GM18867 (cell line): ENCODE measurements at regions not wholly inside any gene's neighbourhood (a gene's known extent, or its start where the extent isn't known, plus 50 kb on each side); places are given as distances from the start of the nearest gene placed in this dataset.

Experiments
- ATAC-seq: cut with Tn5 transposase; IDR thresholded peaks from one replicate; pipeline ENCODE4 v1.9.1; 2021; ENCODE audit warnings: mild to moderate bottlenecking, moderate library complexity; ENCODE audit not compliant: unreplicated experiment

GRCh38 chr4:108567831-108568230 is 52.5 kb upstream of the RPL34 start:
- ATAC-seq, result no peak

GRCh38 chr4:108561116-108561515 is 59.3 kb upstream of the RPL34 start:
- ATAC-seq, result no peak

- no peak for ATAC-seq
Observed at GRCh38 chr4:108560616-108561015, 59.8 kb upstream of the RPL34 start.

- ATAC-seq, result no peak
Observed at GRCh38 chr4:108559911-108560310, 60.5 kb upstream of the RPL34 start.

- ATAC-seq, result no peak
Observed at GRCh38 chr4:108559068-108559793, 61.1 kb upstream of the RPL34 start.

- no peak for ATAC-seq
Observed at GRCh38 chr4:108556588-108557200, 63.7 kb upstream of the RPL34 start.

- no peak for ATAC-seq
Observed at GRCh38 chr4:108556166-108556565, 64.2 kb upstream of the RPL34 start.

GRCh38 chr4:108555701-108556100 is 64.7 kb upstream of the RPL34 start:
- ATAC-seq, result no peak

GRCh38 chr4:108547682-108548081 is 72.7 kb upstream of the RPL34 start:
- no peak for ATAC-seq

- ATAC-seq, result no peak
Observed at GRCh38 chr4:108546728-108547127, 73.6 kb upstream of the RPL34 start.

- no peak for ATAC-seq
Observed at GRCh38 chr4:108544481-108544880, 75.9 kb upstream of the RPL34 start.

- no peak for ATAC-seq
Observed at GRCh38 chr4:108543359-108543968, 76.9 kb upstream of the RPL34 start.

GRCh38 chr4:108540536-108540935 is 79.8 kb upstream of the RPL34 start:
- no peak for ATAC-seq

- ATAC-seq, result no peak
Observed at GRCh38 chr4:108536577-108536976, 83.8 kb upstream of the RPL34 start.

GRCh38 chr4:108535757-108536156 is 84.6 kb upstream of the RPL34 start:
- ATAC-seq, result no peak

- ATAC-seq, result no peak
Observed at GRCh38 chr4:108533876-108534275, 86.5 kb upstream of the RPL34 start.

GRCh38 chr4:108533245-108533844 is 87.0 kb upstream of the RPL34 start:
- no peak for ATAC-seq

GRCh38 chr4:108532738-108533137 is 87.6 kb upstream of the RPL34 start:
- no peak for ATAC-seq

- ATAC-seq, result no peak
Observed at GRCh38 chr4:108532187-108532586, 88.2 kb upstream of the RPL34 start.

GRCh38 chr4:108531461-108531860 is 88.9 kb upstream of the RPL34 start:
- ATAC-seq, result no peak

GRCh38 chr4:108529984-108530905 is 90.1 kb upstream of the RPL34 start:
- no peak for ATAC-seq
